HepG2 (cell line): ENCODE measurements at regions not wholly inside any gene's neighbourhood (a gene's known extent, or its start where the extent isn't known, plus 50 kb on each side); places are given as distances from the start of the nearest gene placed in this dataset.

Experiments
- ATAC-seq: fragments of 200-7000 bp; cut with Tn5 transposase; 3 replicates; pipeline ENCODE4 v1.9.1; 2020; ENCODE audit warnings: mild to moderate bottlenecking, moderate library complexity
- BruUV-seq: library from RNA; stranded (reverse); fragments of 400-500 nt; replicated peaks from 2 replicates; lab custom pipeline; 2021; lab: Mats Ljungman, UMichigan
- CTCF ChIA-PET: fragments of 300-600 bp; formaldehyde crosslinking; extraction: SDS; loops from one replicate; lab custom pipeline; 2021; ENCODE audit warnings: low total read pairs, inconsistent platforms, low intra/inter-chr PET ratio; lab: Yijun Ruan, JAX
- POLR2A ChIA-PET: fragments of 350-600 bp; sonication (Branson Sonifier 250); formaldehyde crosslinking; loops from one replicate; lab custom pipeline; 2020; ENCODE audit warnings: antibody characterized with exemption, inconsistent platforms; lab: Yijun Ruan, JAX
- DNase-seq: peaks from one replicate; pipeline ENCODE4 v3.0.0-alpha.2; 2015; ENCODE audit warnings: low spot score
- FAIRE-seq: peaks from 3 replicates; lab custom pipeline; 2011; peaks lifted over from hg19 to GRCh38; lab: Jason Lieb, UNC
- H2AFZ ChIP-seq: one replicate; pipeline ENCODE4 v1.6.1; 2011; ENCODE audit warnings: low read length, inconsistent platforms
- H3K27ac ChIP-seq: fragments of 300-600 bp; 3 replicates; pipeline ENCODE4 v1.8.0; 2011; ENCODE audit warnings: mixed run types, mild to moderate bottlenecking, mixed read lengths, low read length, inconsistent platforms; ENCODE audit not compliant: insufficient read depth; ENCODE audit errors: extremely low read length
- H3K27me3 ChIP-seq, 2 experiments: fragments of 200-600 bp in 1 of 2; 2 replicates in 1 of 2; 3 replicates in 1 of 2; pipeline versions ENCODE4 v1.6.0 to v1.8.0; 2011; ENCODE audit warnings: low read length in 2 of 2, mild to moderate bottlenecking in 2 of 2, moderate library complexity in 2 of 2, inconsistent platforms in 1 of 2; ENCODE audit not compliant: insufficient read depth in 2 of 2, control insufficient read depth in 1 of 2
- H3K36me3 ChIP-seq, 2 experiments: fragments of 200-600 bp in 1 of 2; replicated peaks in 1 of 2; 2 replicates in 1 of 2; 3 replicates in 1 of 2; pipeline versions ENCODE4 v1.5.1 to v1.8.0; 2011; ENCODE audit warnings: low read length in 2 of 2, inconsistent platforms in 1 of 2; ENCODE audit not compliant: insufficient read depth in 2 of 2, control insufficient read depth in 1 of 2
- H3K4me1 ChIP-seq: 2 replicates; pipeline ENCODE4 v1.5.1; 2012; ENCODE audit warnings: low read length, inconsistent platforms; ENCODE audit not compliant: insufficient read depth
- H3K4me2 ChIP-seq: 2 replicates; pipeline ENCODE4 v1.6.0; 2011; ENCODE audit warnings: low read depth, low read length, inconsistent platforms
- H3K4me3 ChIP-seq, 3 experiments: fragments of 200-600 bp in 1 of 3; sonication (generic), shearing (Covaris generic) in 1 of 3; replicated peaks in 1 of 3; 2 replicates each; pipeline ENCODE4 v1.5.1; 2011 to 2016; ENCODE audit warnings: low read length in 3 of 3, inconsistent platforms in 2 of 3, low read depth in 2 of 3, mild to moderate bottlenecking in 2 of 3, control low read depth in 1 of 3, mixed read lengths in 1 of 3; ENCODE audit not compliant: insufficient read depth in 1 of 3
- H3K79me2 ChIP-seq: one replicate; pipeline ENCODE4 v1.6.1; 2011; ENCODE audit warnings: low read length, inconsistent platforms; ENCODE audit not compliant: insufficient read depth
- H3K9ac ChIP-seq: 2 replicates; pipeline ENCODE4 v1.6.0; 2011; ENCODE audit warnings: mild to moderate bottlenecking, low read depth, low read length, inconsistent platforms; ENCODE audit not compliant: insufficient read depth
- H3K9me3 ChIP-seq: 2 replicates; pipeline ENCODE4 v1.5.1; 2012; ENCODE audit warnings: mild to moderate bottlenecking, low read length
- H4K20me1 ChIP-seq: 2 replicates; pipeline ENCODE4 v1.6.0; 2011; ENCODE audit warnings: inconsistent platforms, mild to moderate bottlenecking, low read length, moderate library complexity; ENCODE audit not compliant: insufficient read depth
- BCL6 ChIP-seq: IDR thresholded peaks from 2 replicates; pipeline ENCODE4 v1.6.1; 2016; ENCODE audit warnings: missing genetic modification reagents, missing compliant biosample characterization
- GATAD1 ChIP-seq: IDR thresholded peaks from 2 replicates; pipeline ENCODE4 v1.6.1; 2016; ENCODE audit warnings: missing genetic modification reagents, missing compliant biosample characterization
- KLF11 ChIP-seq: IDR thresholded peaks from 2 replicates; pipeline ENCODE4 v1.6.1; 2016; ENCODE audit warnings: missing compliant biosample characterization
- MAFF ChIP-seq: IDR thresholded peaks from 2 replicates; pipeline ENCODE4 v1.6.1; 2011; ENCODE audit warnings: low read depth, low read length, improper control_type of control experiment
- MAFK ChIP-seq, 2 experiments: IDR thresholded peaks in 1 of 2; conservative IDR thresholded peaks in 1 of 2; 2 replicates each; pipeline ENCODE4 v1.6.1; 2011; ENCODE audit warnings: improper control_type of control experiment in 2 of 2, low read length in 2 of 2
- MED13 ChIP-seq: sonication (generic); formaldehyde crosslinking; IDR thresholded peaks from 2 replicates; pipeline ENCODE4 v1.5.0; 2020; ENCODE audit warnings: missing genetic modification reagents
- MZF1 ChIP-seq: sonication (generic); formaldehyde crosslinking; IDR thresholded peaks from 2 replicates; pipeline ENCODE4 v1.8.1; 2023; ENCODE audit warnings: mild to moderate bottlenecking, missing genetic modification reagents, borderline replicate concordance
- NCOR1 ChIP-seq: fragments of 200-600 bp; sonication (generic); IDR thresholded peaks from 2 replicates; pipeline ENCODE4 v1.7.0; 2017; ENCODE audit warnings: antibody characterized with exemption, low read length, borderline replicate concordance
- PHF8 ChIP-seq: sonication (generic); formaldehyde crosslinking; IDR thresholded peaks from 2 replicates; pipeline ENCODE4 v1.5.0; 2020; ENCODE audit warnings: missing genetic modification reagents
- YY1 ChIP-seq: IDR thresholded peaks from 2 replicates; pipeline ENCODE4 v1.6.1; 2011; ENCODE audit warnings: low read length, low read depth, moderate library complexity, mild to moderate bottlenecking; ENCODE audit not compliant: insufficient read depth, insufficient replicate concordance
- ZNF264 ChIP-seq: sonication (generic); formaldehyde crosslinking; IDR thresholded peaks from 2 replicates; pipeline ENCODE4 v1.4.0; 2020; ENCODE audit warnings: missing genetic modification reagents
- ZSCAN21 ChIP-seq: sonication (generic); formaldehyde crosslinking; IDR thresholded peaks from 2 replicates; pipeline ENCODE4 v1.8.0; 2022; ENCODE audit warnings: mild to moderate bottlenecking, missing genetic modification reagents, moderate library complexity, borderline replicate concordance
- WGBS: methylation state at CpG from one replicate; pipeline ENCODE4 v1.1.6; 2017; ENCODE audit warnings: low lambda C conversion rate; 5-methylcytosine and 5-hydroxymethylcytosine counted together
- in situ Hi-C: cut with HindIII; loops from 2 replicates; pipeline ENCODE4 v1.10.0; 2017; ENCODE audit warnings: low pct_unique_long_range_greater_than_20kb; ENCODE audit not compliant: extremely low pct_ligation_motif_present
- intact Hi-C: fragments of 100-400 bp; cut with micrococcal nuclease; formaldehyde crosslinking; loops from one replicate; pipeline ENCODE4 v1.10.0; 2022; ENCODE audit not compliant: unreplicated experiment
- TF ChIP-seq, protein P1 (sequence below): fragments of 450-650 bp; IDR thresholded peaks from 2 replicates; pipeline ENCODE4 v1.6.1; 2016
- TF ChIP-seq, protein P2 (sequence below): sonication (generic); formaldehyde crosslinking; IDR thresholded peaks from 2 replicates; pipeline ENCODE4 v1.4.0; 2020; ENCODE audit warnings: mild to moderate bottlenecking, missing genetic modification reagents

DNA sequence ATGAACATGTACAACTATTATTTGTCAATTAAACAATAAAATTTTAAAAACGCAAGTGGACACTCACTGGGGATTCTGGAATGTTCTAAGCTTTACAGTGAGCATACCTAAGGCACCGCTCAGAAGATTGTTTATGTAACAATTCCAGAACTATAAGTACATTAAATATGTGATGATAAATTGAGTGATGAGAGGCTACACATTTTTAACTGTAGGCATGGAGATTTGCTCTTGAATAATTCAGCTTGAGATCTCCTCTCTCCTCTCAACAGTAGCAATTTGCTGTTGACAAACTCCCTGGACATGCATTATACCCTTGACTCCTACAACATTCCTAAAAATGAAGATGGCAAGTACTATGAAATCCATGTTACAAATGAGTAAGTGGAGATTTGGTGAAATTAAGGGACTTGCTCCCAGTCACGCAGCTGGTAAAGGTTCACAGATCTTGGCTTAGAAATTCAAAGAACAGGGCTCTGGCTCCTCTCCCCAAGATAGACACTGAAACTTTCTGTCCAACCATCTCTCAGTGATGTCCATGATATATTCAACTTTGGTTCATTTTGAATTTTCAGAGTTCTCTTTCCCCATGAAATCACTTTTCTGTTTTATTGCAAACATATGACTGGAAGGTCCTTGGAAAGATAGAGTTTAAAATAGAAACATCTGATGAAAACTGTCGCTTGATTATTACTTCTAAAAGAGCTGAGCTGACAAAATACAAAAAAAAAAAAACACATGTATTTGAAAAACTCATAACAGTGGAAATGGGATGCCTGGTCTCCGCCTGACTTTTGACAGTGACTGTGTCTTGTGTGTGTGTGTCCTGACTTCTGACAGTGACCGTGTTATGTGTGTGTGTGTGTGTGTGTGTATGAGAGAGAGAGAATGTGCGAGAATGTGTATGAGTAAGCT is 488.3 kb downstream of the TNS3 start:
- no peak overlapping the region for H3K9ac ChIP-seq
- no peak overlapping the region for H3K4me3 ChIP-seq
- no peak for TF ChIP-seq NCOR1
- TF ChIP-seq, protein P1, sequence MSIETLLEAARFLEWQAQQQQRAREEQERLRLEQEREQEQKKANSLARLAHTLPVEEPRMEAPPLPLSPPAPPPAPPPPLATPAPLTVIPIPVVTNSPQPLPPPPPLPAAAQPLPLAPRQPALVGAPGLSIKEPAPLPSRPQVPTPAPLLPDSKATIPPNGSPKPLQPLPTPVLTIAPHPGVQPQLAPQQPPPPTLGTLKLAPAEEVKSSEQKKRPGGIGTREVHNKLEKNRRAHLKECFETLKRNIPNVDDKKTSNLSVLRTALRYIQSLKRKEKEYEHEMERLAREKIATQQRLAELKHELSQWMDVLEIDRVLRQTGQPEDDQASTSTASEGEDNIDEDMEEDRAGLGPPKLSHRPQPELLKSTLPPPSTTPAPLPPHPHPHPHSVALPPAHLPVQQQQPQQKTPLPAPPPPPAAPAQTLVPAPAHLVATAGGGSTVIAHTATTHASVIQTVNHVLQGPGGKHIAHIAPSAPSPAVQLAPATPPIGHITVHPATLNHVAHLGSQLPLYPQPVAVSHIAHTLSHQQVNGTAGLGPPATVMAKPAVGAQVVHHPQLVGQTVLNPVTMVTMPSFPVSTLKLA, result no peak
- peak; percentile 64 for TF ChIP-seq MAFF
- TF ChIP-seq MAFK (conservative IDR thresholded peaks at IDR 0.05 in 1 of 2, IDR thresholded peaks at IDR 0.05 in 1 of 2; ENCODE audit: low read length in 2 of 2), result peak; percentile 59 to 80; a peak in 3 of 4 replicates
- no peak for TF ChIP-seq GATAD1
- TF ChIP-seq, all 625 proteins: peak for 2
- no peaks in the 10 kb centered on the region for H3K4me1 ChIP-seq
- no peak overlapping the region for H2AFZ ChIP-seq
- no peak for ATAC-seq
- H3K36me3 ChIP-seq, result no peaks in the 10 kb centered on the region
- no peak overlapping the region for H3K4me2 ChIP-seq
- POLR2A ChIA-PET, result no interaction called here
- H3K9me3 ChIP-seq, result no peaks in the 10 kb centered on the region
- no peak for DNase-seq
- FAIRE-seq, result no peak
- CTCF ChIA-PET, result no interaction called here
- H3K27ac ChIP-seq, result no peak overlapping the region
- no TSS peak for BruUV-seq
- 33% methylated on average over 7 of the region's 7 CpGs for WGBS
- intact Hi-C loops (no loop called here), in situ Hi-C loops (no loop called here)
- H3K79me2 ChIP-seq, result no peaks in the 10 kb centered on the region
- H3K27me3 ChIP-seq, result peaks cover 0 to 4% of the 10 kb centered on the region in 2 experiments; a peak in 1 of 5 replicates
- H4K20me1 ChIP-seq, result no peaks in the 10 kb centered on the region

GRCh38 chr7:47092336-47092735 is 489.6 kb downstream of the TNS3 start:
- Histone ChIP-seq H3K4me2 (no peak overlapping the region), H3K4me3 (no peak overlapping the region), H3K27me3 (0 out of 5 replicates have a peak, but pooled peaks cover 0 to 7% of the 10 kb centered on the region in 2 experiments), H3K9me3 (no peaks in the 10 kb centered on the region), H4K20me1 (no peaks in the 10 kb centered on the region), H2AFZ (no peak overlapping the region), H3K79me2 (no peaks in the 10 kb centered on the region), H3K36me3 (no peaks in the 10 kb centered on the region), H3K27ac (no peak overlapping the region), H3K4me1 (no peaks in the 10 kb centered on the region), H3K9ac (no peak overlapping the region)
- in situ Hi-C loops, result no loop called here
- ChIA-PET CTCF (no interaction called here), POLR2A (no interaction called here)
- intact Hi-C loops, result no loop called here
- DNase-seq (no peak), FAIRE-seq (no peak), ATAC-seq (no peak)
- no TSS peak for BruUV-seq
- no peak for TF ChIP-seq YY1
- no peak for TF ChIP-seq ZNF264 (CRISPR knock-in tag)
- TF ChIP-seq BCL6, result no peak
- TF ChIP-seq KLF11 (CRISPR knock-in tag), result no peak
- no peak for TF ChIP-seq MED13 (CRISPR knock-in tag)
- no peak for TF ChIP-seq ZSCAN21
- TF ChIP-seq PHF8 (CRISPR knock-in tag), result no peak
- TF ChIP-seq, protein P1, result no peak
- TF ChIP-seq, protein P2, sequence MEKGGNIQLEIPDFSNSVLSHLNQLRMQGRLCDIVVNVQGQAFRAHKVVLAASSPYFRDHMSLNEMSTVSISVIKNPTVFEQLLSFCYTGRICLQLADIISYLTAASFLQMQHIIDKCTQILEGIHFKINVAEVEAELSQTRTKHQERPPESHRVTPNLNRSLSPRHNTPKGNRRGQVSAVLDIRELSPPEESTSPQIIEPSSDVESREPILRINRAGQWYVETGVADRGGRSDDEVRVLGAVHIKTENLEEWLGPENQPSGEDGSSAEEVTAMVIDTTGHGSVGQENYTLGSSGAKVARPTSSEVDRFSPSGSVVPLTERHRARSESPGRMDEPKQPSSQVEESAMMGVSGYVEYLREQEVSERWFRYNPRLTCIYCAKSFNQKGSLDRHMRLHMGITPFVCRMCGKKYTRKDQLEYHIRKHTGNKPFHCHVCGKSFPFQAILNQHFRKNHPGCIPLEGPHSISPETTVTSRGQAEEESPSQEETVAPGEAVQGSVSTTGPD, result no peak
- no peak for TF ChIP-seq MZF1
